ENCODE measurements at regions not wholly inside any gene's neighbourhood (a gene's known extent, or its start where the extent isn't known, plus 50 kb on each side); places are given as distances from the start of the nearest gene placed in this dataset.

- TF ChIP-seq EZH2 (IDR thresholded peaks at IDR 0.05; ENCODE audit: insufficient read depth, poor library complexity, severe bottlenecking) (no peak), EZH2phosphoT487 (IDR thresholded peaks at IDR 0.05; ENCODE audit: insufficient read depth, low read depth) (no peak)
Observed at GRCh38 chrX:39018541-39018940, 217.3 kb downstream of the MID1IP1 start.
